ENCODE measurements at regions not wholly inside any gene's neighbourhood (a gene's known extent, or its start where the extent isn't known, plus 50 kb on each side); places are given as distances from the start of the nearest gene placed in this dataset.

GRCh38 chr2:67625178-67625577, 228.0 kb downstream of the ETAA1 start:
- TF ChIP-seq REST (IDR thresholded peaks at IDR 0.05; ENCODE audit: borderline replicate concordance) (no peak), POLR2AphosphoS5 (IDR thresholded peaks at IDR 0.05) (no peak), CTCF (IDR thresholded peaks at IDR 0.05; ENCODE audit: poor library complexity, severe bottlenecking) (no peak)

Data from neural cell (in vitro differentiated cells).